T-helper 1 cell treated with Interleukin-12 subunit alpha and Interleukin-12 subunit beta and Interleukin-4 antibody, amounts not matched to agents 30 μg/mL and 1 μg/mL, for 36 hours (primary cell): ENCODE measurements at regions not wholly inside any gene's neighbourhood (a gene's known extent, or its start where the extent isn't known, plus 50 kb on each side); places are given as distances from the start of the nearest gene placed in this dataset.
"Not testable (repeated sequence)": the region's sequence is repeated elsewhere in the genome, so short reads cannot be mapped to it uniquely, and the experiment has no call there.

ENCODE experiments used
- H3K27ac Mint-ChIP-seq: one replicate; pipeline ENCODE4 v1.8.0; 2021; ENCODE audit warnings: mild to moderate bottlenecking, mixed read lengths
- H3K27me3 Mint-ChIP-seq: one replicate; pipeline ENCODE4 v1.8.0; 2021; ENCODE audit warnings: low read depth, mixed read lengths
- H3K36me3 Mint-ChIP-seq: one replicate; pipeline ENCODE4 v1.8.0; 2021; ENCODE audit warnings: low read depth, mixed read lengths
- H3K4me1 Mint-ChIP-seq: one replicate; pipeline ENCODE4 v1.8.0; 2021; ENCODE audit warnings: low read depth, mixed read lengths
- H3K4me3 Mint-ChIP-seq: one replicate; pipeline ENCODE4 v1.8.0; 2021; ENCODE audit warnings: mild to moderate bottlenecking, moderate library complexity, mixed read lengths
- H3K9me3 Mint-ChIP-seq: one replicate; pipeline ENCODE4 v1.8.0; 2021; ENCODE audit warnings: mixed read lengths

- H3K4me1 Mint-ChIP-seq, H3K27me3 Mint-ChIP-seq, H3K9me3 Mint-ChIP-seq, H3K4me3 Mint-ChIP-seq, H3K27ac Mint-ChIP-seq: not testable (repeated sequence)
- peaks cover 27% of the 10 kb centered on the region for H3K36me3 Mint-ChIP-seq
These were observed 56.2 kb upstream of the TNK2 start for GRCh38 chr3:195964318-195965107.

GRCh38 chr3:195962222-195962621 lies 53.9 kb upstream of the TNK2 start:
- not testable (repeated sequence) for H3K4me3 Mint-ChIP-seq, H3K27ac Mint-ChIP-seq, H3K27me3 Mint-ChIP-seq, H3K9me3 Mint-ChIP-seq
- peaks cover 27% of the 10 kb centered on the region for H3K36me3 Mint-ChIP-seq
- peaks cover 12% of the 10 kb centered on the region for H3K4me1 Mint-ChIP-seq

- peak overlapping the region; percentile 32 for H3K27ac Mint-ChIP-seq
- not testable (repeated sequence) for H3K9me3 Mint-ChIP-seq, H3K27me3 Mint-ChIP-seq, H3K4me3 Mint-ChIP-seq
- H3K36me3 Mint-ChIP-seq: peaks cover 27% of the 10 kb centered on the region
- peaks cover 15% of the 10 kb centered on the region for H3K4me1 Mint-ChIP-seq
These were observed 52.8 kb upstream of the TNK2 start for GRCh38 chr3:195960971-195961775.

GRCh38 chr3:195960164-195960563 lies 51.8 kb upstream of the TNK2 start:
- Mint-ChIP-seq H3K4me1 (peaks cover 22% of the 10 kb centered on the region), H3K36me3 (peaks cover 21% of the 10 kb centered on the region)
- not testable (repeated sequence) for H3K4me3 Mint-ChIP-seq, H3K9me3 Mint-ChIP-seq, H3K27ac Mint-ChIP-seq, H3K27me3 Mint-ChIP-seq

GRCh38 chr3:195959367-195960157 lies 51.2 kb upstream of the TNK2 start:
- H3K27me3 Mint-ChIP-seq, H3K4me3 Mint-ChIP-seq, H3K27ac Mint-ChIP-seq, H3K9me3 Mint-ChIP-seq: not testable (repeated sequence)
- peaks cover 19% of the 10 kb centered on the region for H3K36me3 Mint-ChIP-seq
- peaks cover 22% of the 10 kb centered on the region for H3K4me1 Mint-ChIP-seq

- H3K4me3 Mint-ChIP-seq, H3K27ac Mint-ChIP-seq, H3K9me3 Mint-ChIP-seq, H3K27me3 Mint-ChIP-seq: not testable (repeated sequence)
- Mint-ChIP-seq H3K4me1 (peaks cover 22% of the 10 kb centered on the region), H3K36me3 (peaks cover 18% of the 10 kb centered on the region)
These were observed 50.4 kb upstream of the TNK2 start for GRCh38 chr3:195958736-195959135.
